GM12878 (cell line): ENCODE measurements at regions not wholly inside any gene's neighbourhood (a gene's known extent, or its start where the extent isn't known, plus 50 kb on each side); places are given as distances from the start of the nearest gene placed in this dataset.

Experiments used
- ATAC-seq: fragments of 200-7000 bp; cut with Tn5 transposase; 3 replicates; pipeline ENCODE4 v1.9.1; 2020; ENCODE audit warnings: mild to moderate bottlenecking, moderate library complexity
- BruUV-seq: library from RNA; stranded (reverse); fragments of 400-500 nt; replicated peaks from 2 replicates; lab custom pipeline; 2021; lab: Mats Ljungman, UMichigan
- CTCF ChIA-PET: fragments of 300-600 bp; sonication (Branson Sonifier 250); formaldehyde crosslinking; extraction: SDS; loops from one replicate; lab custom pipeline; 2021; ENCODE audit warnings: inconsistent platforms; lab: Yijun Ruan, JAX
- POLR2A ChIA-PET: fragments of 350-600 bp; formaldehyde crosslinking; extraction: SDS; loops from one replicate; lab custom pipeline; 2021; ENCODE audit warnings: inconsistent platforms; lab: Charles Lee
- RAD21 ChIA-PET: fragments of 300-600 bp; sonication (Branson Sonifier 250); formaldehyde crosslinking; loops from one replicate; lab custom pipeline; 2023; ENCODE audit warnings: antibody characterized with exemption; ENCODE audit not compliant: unreplicated experiment; lab: Charles Lee
- SMC1A ChIA-PET: fragments of 300-600 bp; sonication (Branson Sonifier 250); formaldehyde crosslinking; loops from one replicate; lab custom pipeline; 2023; ENCODE audit not compliant: unreplicated experiment, uncharacterized antibody; lab: Charles Lee
- DNase-seq: peaks from one replicate; pipeline ENCODE4 v3.0.0-alpha.2; 2011; ENCODE audit warnings: low read depth, low spot score
- FAIRE-seq: peaks from 3 replicates; lab custom pipeline; 2011; peaks lifted over from hg19 to GRCh38; lab: Jason Lieb, UNC
- H2AFZ ChIP-seq: 2 replicates; pipeline ENCODE4 v1.6.0; 2011; ENCODE audit warnings: low read depth, low read length, control low read depth; ENCODE audit not compliant: control insufficient read depth
- H3K27ac ChIP-seq: 2 replicates; pipeline ENCODE4 v1.5.1; 2011; ENCODE audit warnings: control low read depth; ENCODE audit not compliant: control insufficient read depth, insufficient read depth
- H3K27me3 ChIP-seq, 2 experiments: replicated peaks in 1 of 2; 2 replicates each; pipeline versions ENCODE4 v1.6.0 to v1.6.1; 2011; ENCODE audit warnings: low read length in 1 of 2; ENCODE audit not compliant: control insufficient read depth in 2 of 2, insufficient read depth in 2 of 2
- H3K36me3 ChIP-seq, 2 experiments: 2 replicates each; pipeline ENCODE4 v1.5.1; 2011; ENCODE audit warnings: low read length in 1 of 2; ENCODE audit not compliant: control insufficient read depth in 2 of 2, insufficient read depth in 2 of 2
- H3K4me1 ChIP-seq: 2 replicates; pipeline ENCODE4 v1.6.1; 2011; ENCODE audit warnings: mild to moderate bottlenecking, low read length, moderate library complexity, mixed read lengths; ENCODE audit not compliant: control insufficient read depth, insufficient read depth
- H3K4me2 ChIP-seq: 2 replicates; pipeline ENCODE4 v1.6.0; 2011; ENCODE audit warnings: control low read depth; ENCODE audit not compliant: control insufficient read depth, insufficient read depth
- H3K4me3 ChIP-seq: fragments of 200-600 bp; sonication (generic); 2 replicates; pipeline ENCODE4 v1.5.1; 2016
- H3K79me2 ChIP-seq: 2 replicates; pipeline ENCODE4 v1.6.0; 2011; ENCODE audit warnings: low read length; ENCODE audit not compliant: control insufficient read depth, insufficient read depth
- H3K9ac ChIP-seq: 2 replicates; pipeline ENCODE4 v1.8.0; 2011; ENCODE audit warnings: low read length, control low read depth, mixed read lengths; ENCODE audit not compliant: control insufficient read depth, insufficient read depth
- H3K9me3 ChIP-seq: replicated peaks from 3 replicates; pipeline ENCODE4 v1.5.1; 2011; ENCODE audit warnings: mild to moderate bottlenecking, low read length; ENCODE audit not compliant: control insufficient read depth, insufficient read depth
- H4K20me1 ChIP-seq: 2 replicates; pipeline ENCODE4 v1.6.0; 2011; ENCODE audit not compliant: control insufficient read depth, insufficient read depth
- CBX3 ChIP-seq: fragments of 200-600 bp; sonication (generic); IDR thresholded peaks from 2 replicates; pipeline ENCODE4 v1.6.1; 2016; ENCODE audit warnings: low read depth, borderline replicate concordance
- CREB1 ChIP-seq: IDR thresholded peaks from 2 replicates; pipeline ENCODE4 v1.6.1; 2012; ENCODE audit warnings: low read depth, mild to moderate bottlenecking, inconsistent platforms
- GATAD2B ChIP-seq: fragments of 450-650 bp; conservative IDR thresholded peaks from 2 replicates; pipeline ENCODE4 v1.6.1; 2017; ENCODE audit warnings: low read depth, mild to moderate bottlenecking, moderate library complexity
- RFX5 ChIP-seq: IDR thresholded peaks from 2 replicates; pipeline ENCODE4 v1.6.1; 2011; ENCODE audit warnings: low read depth, low read length, improper control_type of control experiment
- WGBS: methylation state at CpG from one replicate; pipeline ENCODE4 v1.1.6; 2016; ENCODE audit warnings: low lambda C conversion rate; ENCODE audit not compliant: insufficient replicate concordance, insufficient coverage; ENCODE audit errors: missing lambda C conversion rate; 5-methylcytosine and 5-hydroxymethylcytosine counted together
- in situ Hi-C: fragments of 300-500 bp; cut with MboI; formaldehyde crosslinking; loops from 9 replicates; pipeline ENCODE4 v1.14.3; 2018; ENCODE audit warnings: mixed read lengths
- intact Hi-C: fragments of 100-400 bp; cut with micrococcal nuclease; formaldehyde crosslinking; loops from one replicate; pipeline ENCODE4 v1.14.2; 2022; ENCODE audit not compliant: unreplicated experiment
- TF ChIP-seq, protein P1 (sequence below), 3 experiments: IDR thresholded peaks in 2 of 3; conservative IDR thresholded peaks in 1 of 3; 2 replicates each; pipeline ENCODE4 v1.5.1; 2011; ENCODE audit warnings: low read depth in 3 of 3, low read length in 3 of 3, mild to moderate bottlenecking in 3 of 3, control low read depth in 2 of 3, moderate library complexity in 2 of 3, inconsistent platforms in 1 of 3, mixed read lengths in 1 of 3; ENCODE audit not compliant: control insufficient read depth in 2 of 3, insufficient read depth in 1 of 3; ENCODE audit errors: extremely low read depth in 1 of 3
- TF ChIP-seq, protein P2 (sequence below): fragments of 450-650 bp; IDR thresholded peaks from 2 replicates; pipeline ENCODE4 v1.6.1; 2016; ENCODE audit warnings: mild to moderate bottlenecking

- no peak for ATAC-seq
- ChIA-PET SMC1A (no interaction called here), RAD21 (no interaction called here), CTCF (no interaction called here)
- H3K4me1 ChIP-seq, result no peaks in the 10 kb centered on the region
- no peak overlapping the region for H2AFZ ChIP-seq
- 18% methylated on average over 2 of the region's 2 CpGs for WGBS
- no peaks in the 10 kb centered on the region for H3K27me3 ChIP-seq
- FAIRE-seq, result no peak
- H3K27ac ChIP-seq, result no peak overlapping the region
- DNase-seq, result no peak
- BruUV-seq, result no TSS peak
- H3K36me3 ChIP-seq, result no peaks in the 10 kb centered on the region
- in situ Hi-C loops, result no loop called here
- TF ChIP-seq GATAD2B (no peak), RFX5 (no peak), CBX3 (no peak), CREB1 (no peak)
- TF ChIP-seq, protein P1, sequence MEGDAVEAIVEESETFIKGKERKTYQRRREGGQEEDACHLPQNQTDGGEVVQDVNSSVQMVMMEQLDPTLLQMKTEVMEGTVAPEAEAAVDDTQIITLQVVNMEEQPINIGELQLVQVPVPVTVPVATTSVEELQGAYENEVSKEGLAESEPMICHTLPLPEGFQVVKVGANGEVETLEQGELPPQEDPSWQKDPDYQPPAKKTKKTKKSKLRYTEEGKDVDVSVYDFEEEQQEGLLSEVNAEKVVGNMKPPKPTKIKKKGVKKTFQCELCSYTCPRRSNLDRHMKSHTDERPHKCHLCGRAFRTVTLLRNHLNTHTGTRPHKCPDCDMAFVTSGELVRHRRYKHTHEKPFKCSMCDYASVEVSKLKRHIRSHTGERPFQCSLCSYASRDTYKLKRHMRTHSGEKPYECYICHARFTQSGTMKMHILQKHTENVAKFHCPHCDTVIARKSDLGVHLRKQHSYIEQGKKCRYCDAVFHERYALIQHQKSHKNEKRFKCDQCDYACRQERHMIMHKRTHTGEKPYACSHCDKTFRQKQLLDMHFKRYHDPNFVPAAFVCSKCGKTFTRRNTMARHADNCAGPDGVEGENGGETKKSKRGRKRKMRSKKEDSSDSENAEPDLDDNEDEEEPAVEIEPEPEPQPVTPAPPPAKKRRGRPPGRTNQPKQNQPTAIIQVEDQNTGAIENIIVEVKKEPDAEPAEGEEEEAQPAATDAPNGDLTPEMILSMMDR (IDR thresholded peaks at IDR 0.05 in 2 of 3, conservative IDR thresholded peaks at IDR 0.05 in 1 of 3; ENCODE audit: control insufficient read depth in 2 of 3, extremely low read depth in 1 of 3, insufficient read depth in 1 of 3, low read depth in 3 of 3, low read length in 3 of 3), result no peak
- TF ChIP-seq, protein P2, sequence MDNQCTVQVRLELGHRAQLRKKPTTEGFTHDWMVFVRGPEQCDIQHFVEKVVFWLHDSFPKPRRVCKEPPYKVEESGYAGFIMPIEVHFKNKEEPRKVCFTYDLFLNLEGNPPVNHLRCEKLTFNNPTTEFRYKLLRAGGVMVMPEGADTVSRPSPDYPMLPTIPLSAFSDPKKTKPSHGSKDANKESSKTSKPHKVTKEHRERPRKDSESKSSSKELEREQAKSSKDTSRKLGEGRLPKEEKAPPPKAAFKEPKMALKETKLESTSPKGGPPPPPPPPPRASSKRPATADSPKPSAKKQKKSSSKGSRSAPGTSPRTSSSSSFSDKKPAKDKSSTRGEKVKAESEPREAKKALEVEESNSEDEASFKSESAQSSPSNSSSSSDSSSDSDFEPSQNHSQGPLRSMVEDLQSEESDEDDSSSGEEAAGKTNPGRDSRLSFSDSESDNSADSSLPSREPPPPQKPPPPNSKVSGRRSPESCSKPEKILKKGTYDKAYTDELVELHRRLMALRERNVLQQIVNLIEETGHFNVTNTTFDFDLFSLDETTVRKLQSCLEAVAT, result no peak
- TF ChIP-seq, all 136 proteins: peak for 0
- Histone ChIP-seq H3K4me3 (no peak overlapping the region), H3K9ac (no peak overlapping the region), H3K4me2 (no peak overlapping the region), H4K20me1 (no peaks in the 10 kb centered on the region), H3K79me2 (no peaks in the 10 kb centered on the region), H3K9me3 (no peaks in the 10 kb centered on the region)
- POLR2A ChIA-PET, result no interaction called here
- intact Hi-C loops, result no loop called here
Measured at GRCh38 chr3:157776861-157777260, 273.6 kb upstream of the VEPH1 start.
